ENCODE measurements at regions not wholly inside any gene's neighbourhood (a gene's known extent, or its start where the extent isn't known, plus 50 kb on each side); places are given as distances from the start of the nearest gene placed in this dataset.

DNA sequence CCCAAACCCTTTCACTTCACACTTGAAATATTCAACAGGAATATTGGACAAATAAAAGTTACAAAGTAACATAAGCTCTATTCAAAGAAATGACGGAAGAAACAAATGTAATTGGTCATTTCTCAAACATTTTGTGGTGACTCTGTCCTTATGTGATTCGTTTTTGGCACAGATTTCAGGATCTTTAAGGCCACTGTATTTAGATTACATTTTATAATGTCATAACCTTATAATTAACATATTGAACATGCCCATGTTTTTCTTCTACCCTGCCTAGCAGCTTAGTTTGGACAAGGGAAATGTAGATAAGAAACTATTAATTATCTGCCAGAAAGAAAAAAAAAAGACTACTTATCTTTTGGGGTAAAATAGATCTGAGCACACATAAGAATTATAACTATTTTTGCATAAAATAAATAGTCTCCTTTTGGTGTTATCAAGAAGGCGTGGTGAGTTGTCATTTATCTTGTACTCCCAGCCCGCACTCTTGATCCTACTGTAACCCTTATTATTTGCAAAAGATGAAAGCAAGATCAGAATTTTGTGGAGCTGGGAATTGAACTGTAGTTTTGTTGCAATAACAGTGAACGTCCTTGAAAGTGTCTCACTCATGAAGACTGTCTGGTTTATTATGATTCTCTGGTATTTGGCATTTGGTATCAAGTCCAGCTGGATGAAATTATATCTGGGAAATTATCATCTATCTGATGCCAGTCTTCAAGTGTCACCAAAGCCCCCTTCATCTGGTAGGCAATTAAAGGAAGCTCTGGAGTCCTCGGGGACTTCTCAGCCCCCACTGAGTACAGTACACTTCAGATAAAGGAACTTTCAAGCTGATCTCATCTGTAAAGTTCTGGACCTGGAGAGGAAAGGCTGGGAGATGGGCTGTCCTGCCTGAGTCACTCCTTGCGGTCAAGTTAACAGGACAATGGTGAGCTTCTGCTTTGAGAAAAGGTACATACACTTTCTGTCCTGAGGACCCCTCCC lies 175.7 kb upstream of the INHBA start:
- DNase-seq (ENCODE audit: low spot score): no peak

DNA sequence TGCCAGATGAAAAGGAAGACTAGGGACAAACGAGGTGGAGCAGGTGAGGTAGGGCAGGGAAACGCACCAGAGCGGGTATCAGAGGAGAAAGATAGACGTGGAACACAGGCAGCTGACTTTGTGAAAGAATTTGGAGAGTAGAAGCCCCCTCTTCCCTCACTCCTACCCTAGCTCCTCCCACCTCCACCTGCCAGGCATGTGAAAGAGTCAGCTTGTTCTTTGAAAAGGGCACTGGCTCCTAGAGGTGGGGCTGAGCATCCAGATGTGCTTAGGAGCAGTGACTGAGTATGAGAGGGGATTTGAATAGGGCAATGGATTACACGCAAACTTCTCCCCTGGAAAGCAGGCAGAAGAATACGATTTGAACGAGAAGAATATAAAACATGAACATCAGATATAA lies 174.2 kb upstream of the INHBA start:
- no peak for DNase-seq (ENCODE audit: low spot score)

DNA sequence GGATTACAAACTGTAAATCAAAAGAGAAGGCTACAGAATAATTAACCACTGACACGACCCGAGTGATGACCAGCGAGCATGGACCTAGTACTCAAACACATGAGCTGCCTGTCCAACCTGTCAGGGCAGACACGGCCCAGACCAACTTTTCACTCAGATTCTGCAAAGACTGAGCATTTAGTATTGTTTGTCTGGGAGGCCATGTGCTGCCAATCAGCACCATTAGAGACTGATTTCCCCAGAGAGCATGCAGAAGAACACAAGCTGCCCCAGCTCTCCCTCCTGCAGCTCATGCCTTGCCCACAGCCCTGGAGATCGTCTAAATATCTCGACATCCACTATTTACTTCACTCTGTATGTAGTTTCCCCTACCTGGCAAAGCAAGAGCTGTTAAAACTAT lies 172.6 kb upstream of the INHBA start:
- DNase-seq (ENCODE audit: low spot score): no peak

DNA sequence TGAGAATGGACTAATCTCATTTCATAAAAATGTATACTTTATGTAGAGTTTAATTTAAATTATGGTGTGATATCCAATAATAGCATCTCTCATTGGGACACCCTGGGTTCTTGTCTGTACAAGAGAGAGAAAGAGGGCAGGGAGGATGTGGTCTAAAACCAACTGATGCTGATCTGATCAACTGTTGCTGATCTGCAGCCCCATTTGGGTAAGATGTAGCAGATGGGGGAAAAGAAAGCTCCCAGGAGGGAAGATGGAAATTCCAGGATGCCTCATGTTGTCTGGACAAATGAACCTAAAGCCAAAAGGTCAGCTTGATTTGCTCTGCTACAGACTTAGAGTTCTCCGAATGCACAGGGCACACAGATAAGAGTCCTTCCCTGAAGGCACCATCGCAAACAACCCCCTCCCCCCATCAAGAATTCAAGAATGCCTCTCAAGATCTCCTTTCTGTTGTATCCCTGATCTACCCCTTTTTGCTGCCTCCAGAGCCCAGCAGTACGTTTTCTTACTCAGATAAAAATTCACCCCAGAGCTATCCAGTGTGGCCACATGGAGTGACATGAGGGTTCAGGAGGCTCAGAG lies 171.4 kb upstream of the INHBA start:
- DNase-seq (ENCODE audit: low spot score): no peak

DNA sequence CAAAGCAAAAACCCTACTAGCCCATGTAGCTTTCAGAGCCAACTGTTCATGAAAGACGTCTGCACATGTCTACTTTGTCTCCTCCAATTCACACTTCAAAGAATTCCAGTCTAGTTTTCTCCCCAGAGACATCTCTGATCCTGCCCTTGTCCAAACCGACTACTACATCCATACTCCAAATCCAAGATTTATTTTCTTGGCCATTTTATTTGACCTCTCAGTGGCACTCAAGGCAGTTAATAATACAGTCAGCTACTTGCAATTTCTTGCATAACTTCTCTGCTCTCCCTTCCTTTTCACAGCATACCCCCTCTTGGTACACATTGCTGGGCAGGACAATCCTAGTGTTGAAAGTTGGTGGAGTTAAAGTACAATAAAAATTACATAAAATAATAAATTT lies 170.9 kb upstream of the INHBA start:
- DNase-seq (ENCODE audit: low spot score): no peak

DNA sequence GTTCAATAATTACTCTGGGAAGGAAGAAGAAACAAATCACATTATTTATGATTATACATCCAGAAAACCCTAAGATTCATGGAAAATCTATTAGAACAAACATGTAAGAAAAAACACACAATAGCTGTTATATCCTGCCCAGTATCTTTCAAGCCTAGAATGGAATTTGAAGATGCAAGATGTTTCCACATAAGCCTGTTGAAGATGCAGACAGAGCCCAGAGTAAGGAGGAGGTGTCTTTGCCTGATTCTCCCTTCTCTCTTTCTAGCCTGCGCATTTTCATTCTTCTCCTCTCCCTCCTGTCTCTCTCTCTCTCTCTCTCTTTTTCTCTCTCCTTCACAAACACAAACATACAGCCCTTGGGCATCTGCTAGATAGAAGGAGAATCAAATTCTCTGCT lies 170.1 kb upstream of the INHBA start:
- no peak for DNase-seq (ENCODE audit: low spot score)

DNA sequence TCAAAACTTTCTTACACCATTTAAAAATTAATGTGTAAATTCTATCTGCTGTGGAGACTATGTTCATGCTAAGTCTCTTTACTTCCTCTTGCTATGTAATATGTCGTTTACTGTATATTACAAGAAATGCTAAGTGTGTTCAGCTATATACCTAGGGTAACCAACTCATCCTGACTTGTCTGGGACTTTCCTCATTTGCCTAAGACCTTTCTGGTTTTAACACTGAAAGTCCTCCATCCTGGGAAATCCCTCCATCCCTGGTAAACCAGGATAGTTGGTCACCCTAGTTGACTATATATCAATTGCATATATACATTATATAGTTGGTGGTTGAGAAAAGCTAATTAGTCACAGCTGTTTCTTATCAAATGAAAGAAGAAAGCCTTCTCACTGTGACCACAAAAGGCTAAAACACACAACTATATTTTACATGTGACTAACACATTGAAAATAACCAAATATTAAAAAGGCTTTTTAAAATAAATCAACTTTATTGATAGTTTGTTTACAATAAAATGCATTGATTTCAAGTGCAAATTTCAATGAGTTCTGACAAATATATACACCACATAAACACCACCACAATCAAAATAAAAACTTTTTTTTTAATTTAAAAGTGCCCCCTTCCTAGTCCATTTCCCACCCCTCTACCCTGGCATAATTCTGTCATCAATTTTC lies 167.7 kb upstream of the INHBA start:
- no peak for DNase-seq (ENCODE audit: low spot score)

DNA sequence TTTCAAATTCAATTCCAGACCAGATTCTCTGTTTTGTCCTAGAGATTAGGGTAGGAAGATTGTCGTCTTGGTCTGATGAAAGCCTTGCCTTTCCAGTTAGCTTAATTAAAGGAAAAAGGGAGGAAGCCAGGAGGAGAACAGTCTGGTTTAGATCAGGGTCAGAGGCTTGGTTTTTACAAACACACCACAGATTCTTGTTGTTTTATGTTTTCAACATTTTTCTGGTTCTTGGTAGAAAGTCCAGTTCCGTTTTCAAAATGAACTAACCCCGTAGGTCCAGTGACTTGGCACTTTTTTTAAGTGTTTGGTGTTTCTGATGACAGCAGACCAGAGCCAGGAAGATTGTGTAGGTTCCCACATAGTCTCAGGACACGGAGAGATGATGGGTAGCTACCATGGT lies 167.1 kb upstream of the INHBA start:
- DNase-seq (ENCODE audit: low spot score): no peak

DNA sequence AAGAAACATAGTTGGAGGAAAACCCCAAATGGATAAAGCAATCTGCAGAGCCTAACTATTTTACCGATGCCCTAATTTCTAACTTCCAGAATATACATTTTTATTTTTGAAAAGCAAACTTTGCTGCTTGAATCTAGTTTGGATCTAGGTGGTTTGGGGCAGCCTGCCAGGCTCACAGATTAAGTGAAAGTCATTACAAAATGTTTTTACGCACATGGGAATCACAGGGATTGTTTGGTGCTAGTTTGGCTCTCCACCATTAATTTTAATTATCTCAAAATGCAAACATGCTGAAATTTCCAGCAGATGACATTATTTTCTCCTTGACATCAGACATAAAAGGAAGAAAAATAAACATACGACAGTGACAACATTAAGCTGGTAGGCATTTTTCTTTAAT lies 166.7 kb upstream of the INHBA start:
- no peak for DNase-seq (ENCODE audit: low spot score)

DNA sequence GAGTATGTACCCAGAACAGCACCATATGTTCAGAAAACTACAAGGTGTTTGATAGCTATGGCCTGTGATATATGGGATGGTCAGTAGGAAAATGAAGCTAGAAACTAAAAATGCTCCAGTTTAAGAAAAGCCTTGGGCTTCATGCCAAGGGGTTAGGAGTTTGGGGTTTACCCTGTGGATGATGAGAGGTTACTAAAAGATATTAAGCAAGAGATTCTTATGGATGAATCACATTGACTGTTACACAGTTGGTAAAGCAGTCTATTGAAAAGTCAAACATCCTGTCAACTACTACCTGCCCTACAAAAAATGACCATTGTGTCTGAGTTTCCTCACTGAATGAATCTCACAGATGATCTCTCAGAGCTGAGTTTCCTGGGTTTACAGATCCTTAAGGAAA lies 166.2 kb upstream of the INHBA start:
- no peak for DNase-seq (ENCODE audit: low spot score)

DNA sequence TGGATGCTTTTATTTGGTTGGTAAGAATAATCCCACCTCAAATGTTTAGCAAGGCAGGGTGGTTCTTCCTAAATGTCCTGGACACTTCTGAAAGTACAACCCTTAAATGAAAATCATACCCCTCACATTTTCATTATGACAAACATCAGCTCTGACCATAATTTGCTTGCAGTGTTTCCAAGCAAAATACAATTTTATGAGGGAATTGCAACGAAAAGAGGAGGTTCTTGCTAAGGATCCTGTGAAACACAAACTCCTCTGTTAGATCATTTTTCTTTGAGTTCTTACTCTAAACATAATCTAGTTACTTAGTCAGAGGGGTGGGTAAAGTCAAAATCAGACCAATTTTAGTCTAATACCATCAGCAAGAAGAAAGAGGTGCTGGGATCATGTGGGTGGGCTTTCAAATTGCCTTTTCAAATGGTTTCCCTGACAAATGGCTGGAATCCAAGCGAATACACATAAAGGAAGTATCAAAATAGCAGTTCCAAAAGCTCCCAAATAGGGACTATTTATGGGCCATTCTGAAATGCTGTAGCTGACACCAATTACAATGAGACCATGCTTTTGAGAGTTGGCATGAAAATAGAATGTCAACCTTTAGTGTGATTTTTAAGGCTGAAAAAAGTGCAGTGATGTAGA lies 164.9 kb upstream of the INHBA start:
- no peak for DNase-seq (ENCODE audit: low spot score)

DNA sequence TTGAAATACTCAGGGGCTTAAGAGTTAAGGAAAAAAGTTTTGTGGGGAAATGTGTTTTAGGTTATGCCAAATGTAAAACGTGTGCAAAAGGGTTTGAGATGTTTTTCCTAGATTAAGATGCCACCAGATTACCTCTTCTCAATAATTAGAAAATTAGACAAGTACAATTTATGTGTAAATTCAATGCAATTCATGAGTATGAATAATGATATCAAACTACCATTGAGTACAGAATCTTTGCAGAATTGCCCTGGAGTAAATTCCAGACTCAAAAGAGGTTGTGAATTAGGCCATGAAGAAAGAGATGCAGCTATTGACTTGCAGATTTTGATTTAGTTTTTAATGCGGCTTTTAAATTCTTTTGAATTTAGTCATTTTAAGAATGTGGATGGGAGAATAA lies 159.4 kb upstream of the INHBA start:
- DNase-seq (ENCODE audit: low spot score): no peak

DNA sequence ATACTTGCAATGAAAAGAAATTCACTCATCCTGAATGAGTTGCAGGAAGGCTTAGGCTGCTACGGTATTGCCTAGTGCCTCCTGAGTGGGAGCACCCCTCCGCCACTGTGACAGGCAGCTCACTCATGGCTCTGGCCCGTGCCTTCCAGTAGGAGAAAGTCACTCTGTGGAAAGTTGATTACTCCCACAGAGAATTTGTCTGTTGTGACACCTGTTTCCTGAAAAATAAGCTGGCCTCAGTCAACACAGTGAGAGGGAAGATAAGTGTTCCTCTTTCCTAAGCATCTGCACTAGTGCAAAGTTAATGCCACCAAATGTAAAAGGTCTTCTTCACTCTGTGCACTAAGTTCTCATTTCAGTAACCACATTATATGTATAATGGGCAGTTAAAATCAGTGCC lies 158.8 kb upstream of the INHBA start:
- no peak for DNase-seq (ENCODE audit: low spot score)

DNA sequence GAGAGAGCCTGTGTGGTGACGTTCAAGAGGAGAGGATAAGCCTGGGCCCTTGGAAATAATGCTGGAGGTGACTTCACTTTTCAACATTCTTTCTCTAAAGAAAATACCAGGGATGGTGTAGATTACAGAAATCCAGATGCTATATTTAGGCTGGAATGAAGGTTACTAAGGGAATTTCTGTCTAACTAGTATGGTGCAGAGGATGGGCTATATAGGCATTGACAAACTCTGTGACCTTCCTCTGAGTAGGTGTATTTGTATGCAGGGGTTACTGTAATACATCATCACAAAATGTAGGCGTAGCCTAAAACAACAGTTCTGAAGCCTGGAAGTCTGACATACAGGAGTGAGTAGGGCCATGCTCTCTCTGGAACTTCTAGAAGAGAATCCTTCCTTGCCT lies 155.3 kb upstream of the INHBA start:
- DNase-seq (ENCODE audit: low spot score): peak; percentile 26

DNA sequence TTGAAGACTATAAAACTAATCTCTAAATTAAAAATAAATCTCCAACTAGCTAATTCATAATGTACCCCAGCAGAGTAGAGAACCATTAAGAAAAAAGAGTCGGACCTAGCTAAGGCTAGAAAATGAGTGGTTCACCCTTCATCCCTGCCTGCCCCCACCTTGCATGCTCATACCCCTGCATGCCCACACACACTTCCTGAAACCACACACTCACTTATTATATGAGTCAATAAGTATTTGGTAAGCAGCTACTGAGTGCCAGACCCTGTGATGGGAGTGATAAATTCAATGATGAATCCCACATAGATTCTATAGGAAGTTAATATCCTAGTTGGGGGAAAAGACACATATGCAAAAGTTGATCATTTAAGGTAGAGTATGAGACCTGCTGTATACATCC lies 152.9 kb upstream of the INHBA start:
- no peak for DNase-seq (ENCODE audit: low spot score)

DNA sequence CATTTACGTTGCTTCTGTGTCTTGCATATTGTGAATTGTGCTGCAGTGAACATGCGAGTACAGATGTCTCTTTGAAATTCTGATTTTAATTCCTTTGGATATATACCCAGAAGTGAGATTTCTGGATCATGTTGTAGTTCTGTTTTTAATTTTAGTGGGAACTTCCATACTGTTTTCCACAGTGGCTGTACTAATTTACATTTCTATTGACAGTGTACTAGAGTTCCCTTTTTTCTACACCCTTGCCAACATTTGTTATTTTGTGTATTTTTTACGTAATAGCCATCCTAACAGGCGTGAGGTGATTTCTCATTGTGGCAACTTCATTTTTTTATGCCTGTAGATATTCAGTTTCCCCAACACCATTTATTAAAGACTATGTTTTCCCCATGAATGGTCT lies 144.7 kb upstream of the INHBA start:
- no peak for DNase-seq (ENCODE audit: low spot score)

DNA sequence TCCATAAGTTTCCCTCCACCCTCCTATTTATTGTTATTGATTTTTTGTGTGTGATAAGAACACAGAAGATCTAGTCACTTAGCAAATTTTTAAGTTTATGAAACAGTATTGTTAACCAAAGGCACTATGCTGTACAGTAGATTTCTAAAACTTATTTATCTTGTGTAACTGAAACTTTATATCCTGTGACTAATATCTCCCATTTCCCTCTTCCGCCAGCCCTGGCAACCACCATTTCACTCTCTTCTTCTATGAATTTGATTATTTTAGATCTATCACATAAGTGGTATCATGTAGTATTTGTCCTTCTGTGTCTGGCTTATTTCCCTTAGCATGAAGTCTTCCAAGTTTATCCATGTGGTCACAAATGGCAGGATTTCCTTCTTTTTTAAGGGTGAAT lies 144.3 kb upstream of the INHBA start:
- no peak for DNase-seq (ENCODE audit: low spot score)

DNA sequence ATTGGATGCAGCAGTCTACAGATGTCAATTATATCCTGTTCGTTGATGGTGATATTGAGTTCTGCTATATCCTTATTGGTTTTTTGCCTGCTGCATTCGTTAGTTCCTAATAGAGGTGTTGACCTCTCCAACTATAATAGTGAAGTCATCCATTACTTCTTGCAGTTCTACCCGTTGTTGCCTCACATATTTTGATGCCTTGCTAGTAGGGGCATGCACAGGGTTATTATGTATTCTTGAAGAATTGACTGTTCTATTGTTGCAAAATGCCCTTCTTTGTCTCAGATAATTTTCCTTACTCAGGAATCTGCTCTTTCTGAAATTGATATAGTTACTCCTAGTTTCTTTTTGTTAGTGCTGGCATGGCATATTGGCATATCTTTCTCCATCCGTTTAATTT lies 140.1 kb upstream of the INHBA start:
- no peak for DNase-seq (ENCODE audit: low spot score)

DNA sequence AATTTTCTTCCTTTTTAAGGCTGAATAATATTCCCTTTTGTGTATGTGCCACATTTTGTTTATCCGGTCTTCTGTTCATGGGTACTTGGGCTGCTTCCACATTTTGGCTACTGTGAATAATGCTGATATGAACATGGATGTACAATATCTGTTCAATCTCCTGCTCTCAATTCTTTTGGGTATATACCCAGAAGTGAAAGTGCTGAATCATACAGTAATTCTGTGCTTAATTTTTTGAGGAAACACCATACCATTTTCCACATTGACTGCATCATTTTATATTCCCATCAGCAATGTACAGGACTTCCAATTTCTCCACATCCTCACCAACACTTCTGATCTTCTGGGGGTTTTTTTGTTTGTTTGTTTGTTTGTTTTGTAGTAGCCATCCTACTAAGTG lies 135.0 kb upstream of the INHBA start:
- no peak for DNase-seq (ENCODE audit: low spot score)

DNA sequence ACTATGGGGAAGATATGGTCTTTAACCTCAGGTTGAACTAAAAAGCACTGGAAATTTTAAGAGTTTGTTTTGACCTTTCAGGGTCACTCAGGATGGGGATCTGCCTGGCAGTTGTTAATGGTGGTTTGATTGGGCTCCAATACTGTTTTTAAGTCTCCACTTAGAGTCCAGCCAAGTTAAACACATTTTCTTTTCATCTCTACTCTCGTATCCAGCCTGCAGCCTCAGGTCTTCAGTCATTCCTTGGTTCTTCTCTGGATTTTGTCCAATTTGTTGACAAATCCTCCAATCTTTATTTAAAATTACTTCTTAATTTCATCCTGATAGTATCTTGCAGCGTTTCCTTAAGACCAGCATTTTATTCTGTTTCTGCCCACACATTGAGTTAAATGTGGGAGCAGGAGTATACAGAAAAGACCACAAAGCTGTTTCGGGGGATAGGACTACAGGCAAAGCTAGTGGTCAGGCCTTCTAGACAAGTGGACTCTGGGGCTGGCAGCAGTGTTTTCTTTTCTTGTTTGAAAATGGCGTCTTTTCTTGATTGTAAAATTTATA lies 133.2 kb upstream of the INHBA start:
- no peak for DNase-seq (ENCODE audit: low spot score)

DNA sequence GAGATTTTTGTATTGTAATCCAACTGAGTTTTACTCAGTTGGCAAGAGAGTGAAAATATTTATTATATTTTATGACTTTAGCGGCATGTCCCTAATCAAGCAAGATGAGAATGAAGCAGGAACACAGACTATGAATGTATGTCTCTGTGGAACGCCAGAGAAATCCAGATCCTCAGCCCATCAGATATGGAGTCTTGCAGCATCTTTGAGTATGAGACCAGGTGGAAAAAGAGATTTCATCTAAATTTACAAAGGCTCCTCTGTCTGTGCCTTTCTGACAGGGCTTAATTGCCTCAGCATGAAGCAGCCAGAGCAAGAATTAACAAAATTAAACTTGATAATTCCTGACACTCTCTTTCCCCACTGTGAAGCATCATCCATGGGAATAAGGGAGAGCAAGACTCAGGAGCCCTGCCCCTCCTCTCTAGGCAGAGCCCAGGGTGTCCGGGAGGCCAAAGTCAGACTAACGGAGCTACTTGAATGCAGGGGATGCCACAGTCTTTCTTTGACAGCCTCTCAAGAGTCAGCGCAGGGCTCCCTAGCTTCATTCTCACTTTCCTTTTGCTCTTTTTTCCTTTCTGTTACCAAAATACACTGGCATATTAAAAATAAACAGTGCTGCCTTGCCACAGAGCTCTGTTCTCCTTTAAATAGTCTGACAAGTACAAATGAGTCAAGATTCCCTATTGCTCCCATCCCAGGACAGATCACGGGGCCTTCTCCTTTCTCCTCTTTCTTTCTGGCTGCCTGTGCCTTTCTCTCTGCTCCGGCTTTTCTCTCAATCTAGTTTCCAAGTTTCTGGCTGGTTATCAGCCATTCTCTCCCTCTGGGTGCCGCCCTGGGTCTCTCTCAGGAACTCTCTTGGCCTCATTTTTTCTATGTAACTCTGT lies 132.2 kb upstream of the INHBA start:
- DNase-seq (ENCODE audit: low spot score): peak; percentile 22

All from hepatic stellate cell (primary cell).